Choroid plexus epithelial cell (primary cell): ENCODE measurements at regions not wholly inside any gene's neighbourhood (a gene's known extent, or its start where the extent isn't known, plus 50 kb on each side); places are given as distances from the start of the nearest gene placed in this dataset.

Source experiments
- DNase-seq: peaks from one replicate; pipeline ENCODE4 v3.0.0-alpha.2; 2010; ENCODE audit warnings: low read depth
- H3K4me3 ChIP-seq: 2 replicates; pipeline ENCODE4 v1.5.1; 2011; ENCODE audit warnings: low read depth, mild to moderate bottlenecking, control low read depth, low read length, moderate library complexity
- TF ChIP-seq, protein P1 (sequence below): conservative IDR thresholded peaks from 2 replicates; pipeline ENCODE4 v1.5.1; 2011; ENCODE audit warnings: low read depth, mild to moderate bottlenecking, control low read depth, inconsistent platforms, low read length, moderate library complexity

GRCh38 chr17:79429864-79430494 is 180.9 kb downstream of the RBFOX3 start:
- H3K4me3 ChIP-seq, result no peak overlapping the region
- TF ChIP-seq, protein P1, sequence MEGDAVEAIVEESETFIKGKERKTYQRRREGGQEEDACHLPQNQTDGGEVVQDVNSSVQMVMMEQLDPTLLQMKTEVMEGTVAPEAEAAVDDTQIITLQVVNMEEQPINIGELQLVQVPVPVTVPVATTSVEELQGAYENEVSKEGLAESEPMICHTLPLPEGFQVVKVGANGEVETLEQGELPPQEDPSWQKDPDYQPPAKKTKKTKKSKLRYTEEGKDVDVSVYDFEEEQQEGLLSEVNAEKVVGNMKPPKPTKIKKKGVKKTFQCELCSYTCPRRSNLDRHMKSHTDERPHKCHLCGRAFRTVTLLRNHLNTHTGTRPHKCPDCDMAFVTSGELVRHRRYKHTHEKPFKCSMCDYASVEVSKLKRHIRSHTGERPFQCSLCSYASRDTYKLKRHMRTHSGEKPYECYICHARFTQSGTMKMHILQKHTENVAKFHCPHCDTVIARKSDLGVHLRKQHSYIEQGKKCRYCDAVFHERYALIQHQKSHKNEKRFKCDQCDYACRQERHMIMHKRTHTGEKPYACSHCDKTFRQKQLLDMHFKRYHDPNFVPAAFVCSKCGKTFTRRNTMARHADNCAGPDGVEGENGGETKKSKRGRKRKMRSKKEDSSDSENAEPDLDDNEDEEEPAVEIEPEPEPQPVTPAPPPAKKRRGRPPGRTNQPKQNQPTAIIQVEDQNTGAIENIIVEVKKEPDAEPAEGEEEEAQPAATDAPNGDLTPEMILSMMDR, result no peak
- DNase-seq, result no peak

GRCh38 chr17:79428988-79429387 is 181.9 kb downstream of the RBFOX3 start:
- DNase-seq, result no peak
- H3K4me3 ChIP-seq, result no peak overlapping the region
- TF ChIP-seq, protein P1, result no peak

GRCh38 chr17:79427621-79428539 is 183.0 kb downstream of the RBFOX3 start:
- no peak overlapping the region for H3K4me3 ChIP-seq
- no peak for DNase-seq
- TF ChIP-seq, protein P1, result no peak

- no peak overlapping the region for H3K4me3 ChIP-seq
- DNase-seq, result no peak
- TF ChIP-seq, protein P1, result no peak
Observed at GRCh38 chr17:79425686-79426085, 185.2 kb downstream of the RBFOX3 start.

- TF ChIP-seq, protein P1, result no peak
- no peak overlapping the region for H3K4me3 ChIP-seq
- no peak for DNase-seq
Observed at GRCh38 chr17:79424471-79425185, 186.2 kb downstream of the RBFOX3 start.

- TF ChIP-seq, protein P1, result no peak
- H3K4me3 ChIP-seq, result no peak overlapping the region
- DNase-seq, result no peak
Observed at GRCh38 chr17:79423811-79424465, 186.9 kb downstream of the RBFOX3 start.
